Omental fat pad (tissue), 3 donors: ENCODE measurements at regions not wholly inside any gene's neighbourhood (a gene's known extent, or its start where the extent isn't known, plus 50 kb on each side); places are given as distances from the start of the nearest gene placed in this dataset.

Source experiments
- ATAC-seq: fragments of 150-250 bp; one replicate; pipeline ENCODE4 v1.9.1; 2016; ENCODE audit warnings: mild to moderate bottlenecking, moderate library complexity; ENCODE audit not compliant: low FRiP score
- DNase-seq: peaks from one replicate; pipeline ENCODE4 v3.0.0-alpha.2; 2019; ENCODE audit warnings: low spot score
- TF ChIP-seq, protein P1 (sequence below), 3 donors: fragments of 450-650 bp; IDR thresholded peaks; one replicate each; pipeline ENCODE4 v1.5.1; 2016 to 2017; ENCODE audit warnings: antibody characterized with exemption in 3 of 3, mild to moderate bottlenecking in 3 of 3, moderate library complexity in 2 of 3

DNA sequence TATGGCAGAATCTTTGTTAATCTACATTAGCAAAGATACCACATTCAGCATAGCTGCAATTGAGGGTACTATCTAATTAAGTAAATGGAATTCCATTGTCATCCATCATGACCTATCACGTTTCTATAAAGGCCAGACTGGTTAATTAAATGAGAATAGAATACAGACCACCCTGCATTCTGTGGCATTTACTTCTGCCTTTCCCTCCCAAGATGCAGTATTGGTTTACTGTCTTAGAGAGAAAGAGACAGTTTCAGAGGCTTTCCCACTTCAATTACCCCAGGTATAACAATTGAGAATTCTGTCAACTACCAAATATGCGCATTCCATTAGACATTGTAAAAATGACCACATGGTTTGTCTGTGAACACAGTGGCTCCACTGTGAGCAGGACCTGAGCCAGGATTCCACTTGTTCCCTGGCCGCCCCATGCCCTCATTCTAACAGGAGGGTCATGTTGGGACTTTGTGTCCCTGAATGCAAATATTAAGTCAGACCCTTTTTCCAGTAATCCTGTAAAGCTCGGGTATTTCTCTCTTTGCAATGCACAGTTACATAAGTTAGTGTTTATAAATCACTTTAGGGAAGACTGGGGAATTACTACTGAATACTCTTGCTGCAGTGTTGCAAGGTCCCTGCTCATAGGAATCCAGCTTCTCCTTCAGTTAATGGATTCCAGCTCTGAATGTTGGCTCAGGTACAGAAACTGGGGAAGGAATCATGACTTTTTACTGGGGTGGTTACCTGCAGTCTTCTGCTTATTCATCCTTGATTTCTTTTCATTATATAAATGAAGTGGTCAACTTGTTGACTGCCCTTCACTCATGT, 261.0 kb downstream of the PDGFC start:
- TF ChIP-seq, protein P1, sequence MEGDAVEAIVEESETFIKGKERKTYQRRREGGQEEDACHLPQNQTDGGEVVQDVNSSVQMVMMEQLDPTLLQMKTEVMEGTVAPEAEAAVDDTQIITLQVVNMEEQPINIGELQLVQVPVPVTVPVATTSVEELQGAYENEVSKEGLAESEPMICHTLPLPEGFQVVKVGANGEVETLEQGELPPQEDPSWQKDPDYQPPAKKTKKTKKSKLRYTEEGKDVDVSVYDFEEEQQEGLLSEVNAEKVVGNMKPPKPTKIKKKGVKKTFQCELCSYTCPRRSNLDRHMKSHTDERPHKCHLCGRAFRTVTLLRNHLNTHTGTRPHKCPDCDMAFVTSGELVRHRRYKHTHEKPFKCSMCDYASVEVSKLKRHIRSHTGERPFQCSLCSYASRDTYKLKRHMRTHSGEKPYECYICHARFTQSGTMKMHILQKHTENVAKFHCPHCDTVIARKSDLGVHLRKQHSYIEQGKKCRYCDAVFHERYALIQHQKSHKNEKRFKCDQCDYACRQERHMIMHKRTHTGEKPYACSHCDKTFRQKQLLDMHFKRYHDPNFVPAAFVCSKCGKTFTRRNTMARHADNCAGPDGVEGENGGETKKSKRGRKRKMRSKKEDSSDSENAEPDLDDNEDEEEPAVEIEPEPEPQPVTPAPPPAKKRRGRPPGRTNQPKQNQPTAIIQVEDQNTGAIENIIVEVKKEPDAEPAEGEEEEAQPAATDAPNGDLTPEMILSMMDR (IDR thresholded peaks at IDR 0.05) = no peak
- ATAC-seq (peak; percentile 37), DNase-seq (no peak)

DNA sequence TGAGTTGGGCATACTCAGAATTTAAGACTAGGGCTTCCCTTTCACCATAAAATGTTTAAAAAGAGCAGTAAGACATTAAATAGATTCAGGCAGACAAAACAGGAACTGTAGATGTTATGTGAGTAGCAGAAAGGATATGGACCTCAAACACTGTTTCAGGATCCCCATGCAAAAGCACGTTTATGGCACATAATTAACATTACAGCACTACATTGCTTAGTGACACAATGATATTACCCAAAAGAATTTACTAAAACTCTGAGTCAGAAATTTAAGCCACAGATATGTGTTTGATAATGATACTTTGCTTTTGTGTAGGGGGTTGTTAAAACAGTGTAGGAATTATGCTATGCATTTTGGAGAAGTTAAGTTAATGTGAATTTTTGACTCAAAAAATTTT, 266.3 kb downstream of the PDGFC start:
- TF ChIP-seq, protein P1 (IDR thresholded peaks at IDR 0.05) = no peak
- no peak for ATAC-seq
- DNase-seq = no peak

DNA sequence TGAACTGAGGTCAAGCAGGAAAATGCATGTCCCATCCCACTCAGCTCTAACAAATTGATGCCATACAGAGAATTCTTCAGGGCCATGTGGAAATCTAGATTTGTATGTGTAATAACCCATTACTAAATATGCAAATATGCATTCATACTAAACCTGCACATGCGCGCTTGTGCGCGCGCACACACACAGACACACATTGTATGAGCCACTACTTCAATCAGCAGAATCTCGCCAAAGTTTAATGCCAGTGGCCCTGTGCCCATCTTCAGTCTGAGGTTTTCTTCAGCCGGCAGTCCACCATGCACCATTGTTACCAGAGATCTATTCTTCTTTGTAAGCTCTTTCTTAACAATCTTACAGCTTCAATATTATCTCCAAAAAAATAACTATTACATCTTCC, 276.4 kb downstream of the PDGFC start:
- TF ChIP-seq, protein P1 (IDR thresholded peaks at IDR 0.05) = no peak
- DNase-seq (no peak), ATAC-seq (no peak)

DNA sequence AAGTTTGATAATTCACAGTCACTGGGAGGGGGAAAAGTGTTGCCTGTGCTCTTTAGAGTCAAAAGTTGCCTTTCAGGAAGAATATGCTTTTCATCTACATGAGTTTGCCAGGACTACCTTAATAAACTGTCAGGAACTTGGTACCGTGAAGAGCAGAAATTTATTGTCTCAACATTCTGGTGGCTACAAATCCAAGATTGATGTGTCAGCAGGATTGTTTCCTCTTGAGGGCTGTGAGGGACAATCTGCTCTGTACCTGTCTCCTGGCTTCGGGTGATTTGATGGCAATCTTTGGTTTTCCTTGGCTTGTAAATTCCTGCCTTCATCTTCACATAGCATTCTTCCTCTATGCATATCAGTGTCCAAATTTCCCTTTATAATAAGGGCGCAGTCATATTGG, 277.2 kb downstream of the PDGFC start:
- TF ChIP-seq, protein P1 (IDR thresholded peaks at IDR 0.05) = no peak
- ATAC-seq (no peak), DNase-seq (no peak)

DNA sequence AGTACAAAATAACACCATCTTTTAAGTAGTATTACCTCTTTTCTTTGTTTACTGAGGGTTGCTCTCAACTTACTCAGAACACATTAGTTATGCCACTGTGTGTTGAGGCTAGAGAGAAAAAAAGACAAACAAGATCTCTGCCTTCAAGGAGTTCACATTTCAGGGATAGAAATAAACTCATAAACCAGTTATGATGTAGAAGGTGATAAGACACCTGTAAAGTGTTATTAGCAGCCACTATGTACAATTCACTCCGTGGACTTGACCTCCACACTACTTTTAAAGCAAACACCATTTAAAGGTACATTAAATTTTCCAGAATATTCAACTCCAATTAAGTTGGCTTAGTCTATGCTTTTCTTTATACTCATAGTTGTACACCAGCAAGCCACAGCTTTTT, 278.0 kb downstream of the PDGFC start:
- no peak for DNase-seq
- TF ChIP-seq, protein P1 (IDR thresholded peaks at IDR 0.05) = no peak
- no peak for ATAC-seq

DNA sequence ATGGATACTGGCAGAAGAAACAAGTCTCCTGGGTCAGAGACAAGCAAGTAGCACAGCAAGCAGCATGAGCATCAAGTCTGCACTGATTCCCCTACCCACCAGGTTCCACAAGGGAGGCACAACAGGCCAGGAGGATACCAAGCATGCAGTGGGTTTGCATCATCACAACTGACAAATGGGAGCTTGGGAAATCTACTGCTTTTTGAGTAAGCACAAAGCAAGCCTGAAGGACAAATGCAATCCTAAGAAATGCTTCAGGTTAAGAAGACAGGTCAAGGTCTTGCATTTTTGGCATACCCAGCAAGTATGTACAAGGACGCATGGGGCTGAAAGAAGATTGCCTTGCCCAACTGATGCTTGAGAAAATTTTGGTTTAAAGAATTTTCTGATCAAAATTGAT, 279.6 kb downstream of the PDGFC start:
- no peak for ATAC-seq
- TF ChIP-seq, protein P1 (IDR thresholded peaks at IDR 0.05) = no peak
- DNase-seq = no peak

DNA sequence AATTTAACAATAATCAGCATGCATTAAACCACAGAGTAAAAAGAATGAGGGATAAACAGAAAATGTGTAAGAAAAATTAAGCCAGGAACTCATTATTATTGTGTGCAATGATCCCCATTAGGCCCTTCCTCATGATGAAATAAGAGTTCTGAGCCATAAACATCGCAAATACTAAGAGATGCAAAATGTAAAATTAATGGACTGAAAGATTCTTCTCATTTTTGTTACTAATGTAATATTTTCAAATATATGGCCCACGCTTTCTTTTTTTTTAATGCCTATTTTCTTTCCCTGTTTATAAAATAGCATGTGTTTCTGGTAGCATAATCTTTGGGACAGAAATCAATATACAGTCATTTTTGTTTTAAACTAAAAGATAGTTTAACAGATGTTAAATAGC, 281.0 kb downstream of the PDGFC start:
- DNase-seq (no peak), ATAC-seq (no peak)
- TF ChIP-seq, protein P1 (IDR thresholded peaks at IDR 0.05) = no peak
